GM12878 (cell line): ENCODE measurements at regions not wholly inside any gene's neighbourhood (a gene's known extent, or its start where the extent isn't known, plus 50 kb on each side); places are given as distances from the start of the nearest gene placed in this dataset.

Experiments
- ATAC-seq: fragments of 200-7000 bp; cut with Tn5 transposase; 3 replicates; pipeline ENCODE4 v1.9.1; 2020; ENCODE audit warnings: mild to moderate bottlenecking, moderate library complexity
- BruUV-seq: library from RNA; stranded (reverse); fragments of 400-500 nt; replicated peaks from 2 replicates; lab custom pipeline; 2021; lab: Mats Ljungman, UMichigan
- CTCF ChIA-PET: fragments of 300-600 bp; sonication (Branson Sonifier 250); formaldehyde crosslinking; extraction: SDS; loops from one replicate; lab custom pipeline; 2021; ENCODE audit warnings: inconsistent platforms; lab: Yijun Ruan, JAX
- POLR2A ChIA-PET: fragments of 350-600 bp; formaldehyde crosslinking; extraction: SDS; loops from one replicate; lab custom pipeline; 2021; ENCODE audit warnings: inconsistent platforms; lab: Charles Lee
- RAD21 ChIA-PET: fragments of 300-600 bp; sonication (Branson Sonifier 250); formaldehyde crosslinking; loops from one replicate; lab custom pipeline; 2023; ENCODE audit warnings: antibody characterized with exemption; ENCODE audit not compliant: unreplicated experiment; lab: Charles Lee
- SMC1A ChIA-PET: fragments of 300-600 bp; sonication (Branson Sonifier 250); formaldehyde crosslinking; loops from one replicate; lab custom pipeline; 2023; ENCODE audit not compliant: unreplicated experiment, uncharacterized antibody; lab: Charles Lee
- DNase-seq: peaks from one replicate; pipeline ENCODE4 v3.0.0-alpha.2; 2011; ENCODE audit warnings: low read depth, low spot score
- FAIRE-seq: peaks from 3 replicates; lab custom pipeline; 2011; peaks lifted over from hg19 to GRCh38; lab: Jason Lieb, UNC
- H2AFZ ChIP-seq: 2 replicates; pipeline ENCODE4 v1.6.0; 2011; ENCODE audit warnings: low read depth, low read length, control low read depth; ENCODE audit not compliant: control insufficient read depth
- H3K27ac ChIP-seq: 2 replicates; pipeline ENCODE4 v1.5.1; 2011; ENCODE audit warnings: control low read depth; ENCODE audit not compliant: control insufficient read depth, insufficient read depth
- H3K27me3 ChIP-seq, 2 experiments: replicated peaks in 1 of 2; 2 replicates each; pipeline versions ENCODE4 v1.6.0 to v1.6.1; 2011; ENCODE audit warnings: low read length in 1 of 2; ENCODE audit not compliant: control insufficient read depth in 2 of 2, insufficient read depth in 2 of 2
- H3K36me3 ChIP-seq, 2 experiments: 2 replicates each; pipeline ENCODE4 v1.5.1; 2011; ENCODE audit warnings: low read length in 1 of 2; ENCODE audit not compliant: control insufficient read depth in 2 of 2, insufficient read depth in 2 of 2
- H3K4me1 ChIP-seq: 2 replicates; pipeline ENCODE4 v1.6.1; 2011; ENCODE audit warnings: mild to moderate bottlenecking, low read length, moderate library complexity, mixed read lengths; ENCODE audit not compliant: control insufficient read depth, insufficient read depth
- H3K4me2 ChIP-seq: 2 replicates; pipeline ENCODE4 v1.6.0; 2011; ENCODE audit warnings: control low read depth; ENCODE audit not compliant: control insufficient read depth, insufficient read depth
- H3K4me3 ChIP-seq: fragments of 200-600 bp; sonication (generic); 2 replicates; pipeline ENCODE4 v1.5.1; 2016
- H3K79me2 ChIP-seq: 2 replicates; pipeline ENCODE4 v1.6.0; 2011; ENCODE audit warnings: low read length; ENCODE audit not compliant: control insufficient read depth, insufficient read depth
- H3K9ac ChIP-seq: 2 replicates; pipeline ENCODE4 v1.8.0; 2011; ENCODE audit warnings: low read length, control low read depth, mixed read lengths; ENCODE audit not compliant: control insufficient read depth, insufficient read depth
- H3K9me3 ChIP-seq: replicated peaks from 3 replicates; pipeline ENCODE4 v1.5.1; 2011; ENCODE audit warnings: mild to moderate bottlenecking, low read length; ENCODE audit not compliant: control insufficient read depth, insufficient read depth
- H4K20me1 ChIP-seq: 2 replicates; pipeline ENCODE4 v1.6.0; 2011; ENCODE audit not compliant: control insufficient read depth, insufficient read depth
- BRCA1 ChIP-seq: IDR thresholded peaks from 2 replicates; pipeline ENCODE4 v1.6.1; 2011; ENCODE audit warnings: low read depth, low read length, improper control_type of control experiment
- CEBPB ChIP-seq, 2 experiments: fragments of 150-350 bp in 1 of 2; IDR thresholded peaks; 2 replicates each; pipeline ENCODE4 v1.6.1; 2012 to 2014; ENCODE audit warnings: low read depth in 2 of 2, low read length in 2 of 2, borderline replicate concordance in 1 of 2, inconsistent platforms in 1 of 2
- MTA2 ChIP-seq: fragments of 450-650 bp; IDR thresholded peaks from 2 replicates; pipeline ENCODE4 v1.6.1; 2016; ENCODE audit warnings: low read depth, mild to moderate bottlenecking, moderate library complexity
- MTA3 ChIP-seq: IDR thresholded peaks from 2 replicates; pipeline ENCODE4 v1.6.1; 2012; ENCODE audit warnings: low read length, inconsistent platforms, borderline replicate concordance
- NR2C1 ChIP-seq: fragments of 450-650 bp; IDR thresholded peaks from 2 replicates; pipeline ENCODE4 v1.6.1; 2017; ENCODE audit warnings: antibody characterized with exemption, mild to moderate bottlenecking, moderate library complexity
- PML ChIP-seq: IDR thresholded peaks from 2 replicates; pipeline ENCODE4 v1.6.1; 2012; ENCODE audit warnings: low read length, inconsistent platforms
- SMAD5 ChIP-seq: IDR thresholded peaks from 2 replicates; pipeline ENCODE4 v1.6.1; 2016; ENCODE audit warnings: antibody characterized with exemption, low read depth
- STAT3 ChIP-seq: IDR thresholded peaks from 2 replicates; pipeline ENCODE4 v1.6.1; 2011; ENCODE audit warnings: low read depth, low read length, improper control_type of control experiment
- TCF3 ChIP-seq: IDR thresholded peaks from 2 replicates; pipeline ENCODE4 v1.6.1; 2012; ENCODE audit warnings: low read depth, mild to moderate bottlenecking, low read length, borderline replicate concordance; ENCODE audit not compliant: insufficient read depth
- WGBS: methylation state at CpG from one replicate; pipeline ENCODE4 v1.1.6; 2016; ENCODE audit warnings: low lambda C conversion rate; ENCODE audit not compliant: insufficient replicate concordance, insufficient coverage; ENCODE audit errors: missing lambda C conversion rate; 5-methylcytosine and 5-hydroxymethylcytosine counted together
- in situ Hi-C: fragments of 300-500 bp; cut with MboI; formaldehyde crosslinking; loops from 9 replicates; pipeline ENCODE4 v1.14.3; 2018; ENCODE audit warnings: mixed read lengths
- intact Hi-C: fragments of 100-400 bp; cut with micrococcal nuclease; formaldehyde crosslinking; loops from one replicate; pipeline ENCODE4 v1.14.2; 2022; ENCODE audit not compliant: unreplicated experiment
- TF ChIP-seq, protein P1 (sequence below): fragments of 450-650 bp; formaldehyde crosslinking; IDR thresholded peaks from 2 replicates; pipeline ENCODE4 v1.4.0; 2022; ENCODE audit warnings: mild to moderate bottlenecking, moderate library complexity
- TF ChIP-seq, protein P2 (sequence below): IDR thresholded peaks from 2 replicates; pipeline ENCODE4 v1.6.1; 2012; ENCODE audit warnings: low read depth, low read length, improper control_type of control experiment
- TF ChIP-seq, protein P3 (sequence below): IDR thresholded peaks from 2 replicates; pipeline ENCODE4 v1.6.1; 2012; ENCODE audit warnings: low read depth, low read length, improper control_type of control experiment
- TF ChIP-seq, protein P4 (sequence below): fragments of 450-650 bp; IDR thresholded peaks from 2 replicates; pipeline ENCODE4 v1.6.1; 2014; ENCODE audit warnings: mild to moderate bottlenecking
- TF ChIP-seq, protein P5 (sequence below): IDR thresholded peaks from 2 replicates; pipeline ENCODE4 v1.6.1; 2011; ENCODE audit warnings: low read depth, mild to moderate bottlenecking, low read length, moderate library complexity, borderline replicate concordance; ENCODE audit errors: extremely low read depth

DNA sequence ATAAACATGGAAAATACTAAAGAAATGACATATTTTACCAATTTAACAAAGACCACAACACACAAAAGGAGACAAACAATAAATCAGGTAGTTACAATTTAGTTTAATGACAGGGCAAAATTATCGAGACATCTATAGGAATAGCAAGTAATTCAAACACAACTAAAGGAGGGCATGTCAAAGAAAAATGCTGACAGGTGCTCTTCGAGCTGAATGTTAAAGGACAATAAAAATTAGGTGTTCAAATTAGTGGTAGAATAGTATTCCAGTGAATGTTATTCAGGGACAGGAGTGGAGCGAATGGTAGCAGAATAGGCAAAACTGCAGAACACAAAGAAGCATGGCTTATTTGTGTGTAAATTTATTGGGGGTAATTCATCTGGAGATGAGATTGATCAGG lies 1004.3 kb upstream of the FBXO33 start:
- RAD21 ChIA-PET: no interaction called here

More for the DNA sequence above, 1004.3 kb upstream of the FBXO33 start:
- no peaks in the 10 kb centered on the region for H3K4me1 ChIP-seq
- in situ Hi-C loops: no loop called here
- no peak overlapping the region for H3K4me2 ChIP-seq
- FAIRE-seq (no peak), DNase-seq (no peak), ATAC-seq (no peak)
- 8% methylated on average over 3 of the region's 3 CpGs for WGBS
- no peaks in the 10 kb centered on the region for H3K79me2 ChIP-seq
- TF ChIP-seq CEBPB (IDR thresholded peaks at IDR 0.05; ENCODE audit: borderline replicate concordance in 1 of 2, low read depth in 2 of 2, low read length in 2 of 2) (no peak), MTA3 (no peak), STAT3 (no peak), PML (no peak), SMAD5 (no peak), BRCA1 (no peak), MTA2 (no peak), NR2C1 (no peak), TCF3 (no peak)
- TF ChIP-seq, protein P1, sequence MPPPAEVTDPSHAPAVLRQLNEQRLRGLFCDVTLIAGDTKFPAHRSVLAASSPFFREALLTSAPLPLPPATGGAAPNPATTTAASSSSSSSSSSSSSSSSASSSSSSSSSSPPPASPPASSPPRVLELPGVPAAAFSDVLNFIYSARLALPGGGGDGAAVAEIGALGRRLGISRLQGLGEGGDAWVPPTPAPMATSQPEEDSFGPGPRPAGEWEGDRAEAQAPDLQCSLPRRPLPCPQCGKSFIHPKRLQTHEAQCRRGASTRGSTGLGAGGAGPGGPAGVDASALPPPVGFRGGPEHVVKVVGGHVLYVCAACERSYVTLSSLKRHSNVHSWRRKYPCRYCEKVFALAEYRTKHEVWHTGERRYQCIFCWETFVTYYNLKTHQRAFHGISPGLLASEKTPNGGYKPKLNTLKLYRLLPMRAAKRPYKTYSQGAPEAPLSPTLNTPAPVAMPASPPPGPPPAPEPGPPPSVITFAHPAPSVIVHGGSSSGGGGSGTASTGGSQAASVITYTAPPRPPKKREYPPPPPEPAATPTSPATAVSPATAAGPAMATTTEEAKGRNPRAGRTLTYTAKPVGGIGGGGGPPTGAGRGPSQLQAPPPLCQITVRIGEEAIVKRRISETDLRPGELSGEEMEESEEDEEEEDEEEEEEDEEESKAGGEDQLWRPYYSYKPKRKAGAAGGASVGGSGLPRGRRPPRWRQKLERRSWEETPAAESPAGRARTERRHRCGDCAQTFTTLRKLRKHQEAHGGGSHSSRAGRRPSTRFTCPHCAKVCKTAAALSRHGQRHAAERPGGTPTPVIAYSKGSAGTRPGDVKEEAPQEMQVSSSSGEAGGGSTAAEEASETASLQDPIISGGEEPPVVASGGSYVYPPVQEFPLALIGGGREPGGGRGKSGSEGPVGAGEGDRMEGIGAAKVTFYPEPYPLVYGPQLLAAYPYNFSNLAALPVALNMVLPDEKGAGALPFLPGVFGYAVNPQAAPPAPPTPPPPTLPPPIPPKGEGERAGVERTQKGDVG: no peak
- TF ChIP-seq, protein P2, sequence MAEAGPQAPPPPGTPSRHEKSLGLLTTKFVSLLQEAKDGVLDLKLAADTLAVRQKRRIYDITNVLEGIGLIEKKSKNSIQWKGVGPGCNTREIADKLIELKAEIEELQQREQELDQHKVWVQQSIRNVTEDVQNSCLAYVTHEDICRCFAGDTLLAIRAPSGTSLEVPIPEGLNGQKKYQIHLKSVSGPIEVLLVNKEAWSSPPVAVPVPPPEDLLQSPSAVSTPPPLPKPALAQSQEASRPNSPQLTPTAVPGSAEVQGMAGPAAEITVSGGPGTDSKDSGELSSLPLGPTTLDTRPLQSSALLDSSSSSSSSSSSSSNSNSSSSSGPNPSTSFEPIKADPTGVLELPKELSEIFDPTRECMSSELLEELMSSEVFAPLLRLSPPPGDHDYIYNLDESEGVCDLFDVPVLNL: no peak
- TF ChIP-seq, protein P3, sequence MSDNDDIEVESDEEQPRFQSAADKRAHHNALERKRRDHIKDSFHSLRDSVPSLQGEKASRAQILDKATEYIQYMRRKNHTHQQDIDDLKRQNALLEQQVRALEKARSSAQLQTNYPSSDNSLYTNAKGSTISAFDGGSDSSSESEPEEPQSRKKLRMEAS: no peak
- TF ChIP-seq, protein P4, sequence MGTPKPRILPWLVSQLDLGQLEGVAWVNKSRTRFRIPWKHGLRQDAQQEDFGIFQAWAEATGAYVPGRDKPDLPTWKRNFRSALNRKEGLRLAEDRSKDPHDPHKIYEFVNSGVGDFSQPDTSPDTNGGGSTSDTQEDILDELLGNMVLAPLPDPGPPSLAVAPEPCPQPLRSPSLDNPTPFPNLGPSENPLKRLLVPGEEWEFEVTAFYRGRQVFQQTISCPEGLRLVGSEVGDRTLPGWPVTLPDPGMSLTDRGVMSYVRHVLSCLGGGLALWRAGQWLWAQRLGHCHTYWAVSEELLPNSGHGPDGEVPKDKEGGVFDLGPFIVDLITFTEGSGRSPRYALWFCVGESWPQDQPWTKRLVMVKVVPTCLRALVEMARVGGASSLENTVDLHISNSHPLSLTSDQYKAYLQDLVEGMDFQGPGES: no peak
- TF ChIP-seq, protein P5, sequence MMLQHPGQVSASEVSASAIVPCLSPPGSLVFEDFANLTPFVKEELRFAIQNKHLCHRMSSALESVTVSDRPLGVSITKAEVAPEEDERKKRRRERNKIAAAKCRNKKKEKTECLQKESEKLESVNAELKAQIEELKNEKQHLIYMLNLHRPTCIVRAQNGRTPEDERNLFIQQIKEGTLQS: no peak
- ChIA-PET POLR2A (no interaction called here), CTCF (interaction anchor here (0.7 kb wide), 1 partner anchor 16 kb away, joined by 3 read pairs; no protein-coding TSS in a partner anchor), SMC1A (no interaction called here)
- no peaks in the 10 kb centered on the region for H3K36me3 ChIP-seq
- H3K4me3 ChIP-seq: no peak overlapping the region
- intact Hi-C loops: no loop called here
- no peak overlapping the region for H3K27ac ChIP-seq
- H3K9me3 ChIP-seq: no peaks in the 10 kb centered on the region
- no peak overlapping the region for H3K9ac ChIP-seq
- H2AFZ ChIP-seq: no peak overlapping the region
- no TSS peak for BruUV-seq
- H4K20me1 ChIP-seq: no peaks in the 10 kb centered on the region
- no peaks in the 10 kb centered on the region for H3K27me3 ChIP-seq
